Smooth muscle cell (in vitro differentiated cells): ENCODE measurements at regions not wholly inside any gene's neighbourhood (a gene's known extent, or its start where the extent isn't known, plus 50 kb on each side); places are given as distances from the start of the nearest gene placed in this dataset.

Source experiments
- DNase-seq: peaks from one replicate; lab custom pipeline; 2025; ENCODE audit not compliant: unreplicated experiment; lab: John Stamatoyannopoulos, UW
- H2AFZ ChIP-seq: fragments of 200-600 bp; sonication (generic); 2 replicates; pipeline ENCODE4 v1.6.0; 2016; ENCODE audit warnings: antibody characterized with exemption, low read depth, mild to moderate bottlenecking
- H3F3A ChIP-seq: fragments of 200-600 bp; sonication (generic); 2 replicates; pipeline ENCODE4 v1.6.0; 2017; ENCODE audit warnings: antibody characterized with exemption, low read depth
- H3K27ac ChIP-seq: fragments of 200-600 bp; sonication (generic); 2 replicates; pipeline ENCODE4 v1.5.1; 2016; ENCODE audit warnings: low read depth, mild to moderate bottlenecking
- H3K27me3 ChIP-seq: fragments of 200-600 bp; sonication (generic); 2 replicates; pipeline ENCODE4 v1.6.1; 2016; ENCODE audit warnings: low read depth, mild to moderate bottlenecking
- H3K36me3 ChIP-seq: fragments of 200-600 bp; sonication (generic); 2 replicates; pipeline ENCODE4 v1.5.1; 2016; ENCODE audit warnings: low read depth
- H3K4me1 ChIP-seq: fragments of 200-600 bp; sonication (generic); 2 replicates; pipeline ENCODE4 v1.5.1; 2016; ENCODE audit warnings: low read depth
- H3K4me2 ChIP-seq: fragments of 200-600 bp; sonication (generic); 2 replicates; pipeline ENCODE4 v1.6.0; 2016; ENCODE audit warnings: mild to moderate bottlenecking
- H3K4me3 ChIP-seq: fragments of 200-600 bp; sonication (generic); 2 replicates; pipeline ENCODE4 v1.5.1; 2016; ENCODE audit warnings: mild to moderate bottlenecking
- H3K79me2 ChIP-seq: fragments of 200-600 bp; sonication (generic); 2 replicates; pipeline ENCODE4 v1.6.0; 2016; ENCODE audit warnings: low read depth, mild to moderate bottlenecking
- H3K9ac ChIP-seq: fragments of 200-600 bp; sonication (generic); 2 replicates; pipeline ENCODE4 v1.6.0; 2016; ENCODE audit warnings: low read depth
- H3K9me3 ChIP-seq: fragments of 200-600 bp; sonication (generic); replicated peaks from 2 replicates; pipeline ENCODE4 v1.5.1; 2016; ENCODE audit warnings: low read depth
- H4K20me1 ChIP-seq: fragments of 200-600 bp; sonication (generic); 2 replicates; pipeline ENCODE4 v1.6.0; 2016; ENCODE audit warnings: low read depth
- WGBS: methylation state at CpG from one replicate; pipeline ENCODE4 v1.1.7; 2016; ENCODE audit warnings: low lambda C conversion rate; 5-methylcytosine and 5-hydroxymethylcytosine counted together
- TF ChIP-seq, protein P1 (sequence below): fragments of 200-600 bp; sonication (generic); IDR thresholded peaks from 2 replicates; pipeline ENCODE4 v1.5.1; 2017; ENCODE audit warnings: borderline replicate concordance, mild to moderate bottlenecking, antibody characterized with exemption; ENCODE audit not compliant: insufficient read depth, poor library complexity, severe bottlenecking

DNA sequence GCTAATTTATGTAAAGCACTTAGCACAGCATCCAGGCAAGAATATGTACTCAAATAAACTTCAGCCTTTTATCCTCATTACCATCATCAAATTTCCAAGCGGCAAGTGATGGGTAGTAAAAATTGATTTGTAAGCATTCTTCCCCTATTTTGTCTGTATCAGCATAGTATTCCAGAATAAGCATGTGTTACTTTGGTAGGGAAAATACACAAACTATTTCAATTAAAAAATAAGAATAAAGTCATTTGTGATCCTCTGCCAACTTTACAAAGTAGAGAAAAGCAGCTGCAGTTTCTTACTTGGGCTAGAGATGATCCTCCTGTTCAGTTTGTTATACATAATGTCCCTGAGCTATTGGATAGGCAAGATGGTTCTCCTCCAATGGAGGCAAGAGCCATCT, 493.2 kb downstream of the ZEB2 start:
- H2AFZ ChIP-seq, result no peak overlapping the region
- no peaks in the 10 kb centered on the region for H4K20me1 ChIP-seq
- H3K4me1 ChIP-seq, result no peaks in the 10 kb centered on the region
- H3K27me3 ChIP-seq, result no peaks in the 10 kb centered on the region
- H3K9me3 ChIP-seq, result no peaks in the 10 kb centered on the region
- H3K4me3 ChIP-seq, result no peak overlapping the region
- H3K4me2 ChIP-seq, result no peak overlapping the region
- no peak overlapping the region for H3K9ac ChIP-seq
- H3F3A ChIP-seq, result no peaks in the 10 kb centered on the region
- DNase-seq, result no peak
- WGBS, result 93% methylated on average over 1 of the region's 1 CpG
- H3K36me3 ChIP-seq, result peaks cover 2% of the 10 kb centered on the region
- TF ChIP-seq, protein P1, sequence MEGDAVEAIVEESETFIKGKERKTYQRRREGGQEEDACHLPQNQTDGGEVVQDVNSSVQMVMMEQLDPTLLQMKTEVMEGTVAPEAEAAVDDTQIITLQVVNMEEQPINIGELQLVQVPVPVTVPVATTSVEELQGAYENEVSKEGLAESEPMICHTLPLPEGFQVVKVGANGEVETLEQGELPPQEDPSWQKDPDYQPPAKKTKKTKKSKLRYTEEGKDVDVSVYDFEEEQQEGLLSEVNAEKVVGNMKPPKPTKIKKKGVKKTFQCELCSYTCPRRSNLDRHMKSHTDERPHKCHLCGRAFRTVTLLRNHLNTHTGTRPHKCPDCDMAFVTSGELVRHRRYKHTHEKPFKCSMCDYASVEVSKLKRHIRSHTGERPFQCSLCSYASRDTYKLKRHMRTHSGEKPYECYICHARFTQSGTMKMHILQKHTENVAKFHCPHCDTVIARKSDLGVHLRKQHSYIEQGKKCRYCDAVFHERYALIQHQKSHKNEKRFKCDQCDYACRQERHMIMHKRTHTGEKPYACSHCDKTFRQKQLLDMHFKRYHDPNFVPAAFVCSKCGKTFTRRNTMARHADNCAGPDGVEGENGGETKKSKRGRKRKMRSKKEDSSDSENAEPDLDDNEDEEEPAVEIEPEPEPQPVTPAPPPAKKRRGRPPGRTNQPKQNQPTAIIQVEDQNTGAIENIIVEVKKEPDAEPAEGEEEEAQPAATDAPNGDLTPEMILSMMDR, result no peak
- no peak overlapping the region for H3K27ac ChIP-seq
- no peaks in the 10 kb centered on the region for H3K79me2 ChIP-seq

DNA sequence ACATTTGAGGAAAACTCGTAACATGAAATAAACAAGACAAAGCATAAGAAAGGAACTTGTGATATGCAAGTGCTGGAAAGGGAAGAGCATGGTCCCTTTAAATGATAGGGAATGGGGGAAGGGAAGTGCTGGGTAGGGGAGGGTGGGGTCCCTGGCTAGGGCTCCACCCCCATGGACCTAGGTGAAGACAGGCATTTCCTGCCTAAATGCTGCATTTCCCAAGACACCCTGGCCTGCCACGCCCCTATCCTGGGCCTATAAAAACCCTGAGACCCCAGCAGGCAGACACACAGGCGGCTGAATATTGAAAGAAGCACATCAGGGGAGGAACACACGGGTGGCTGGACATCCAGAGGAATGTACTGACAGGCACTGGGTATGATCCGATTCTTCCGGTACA, 499.9 kb downstream of the ZEB2 start:
- WGBS, result 82% methylated on average over 6 of the region's 6 CpGs
- H3K9me3 ChIP-seq, result no peaks in the 10 kb centered on the region
- no peak overlapping the region for H2AFZ ChIP-seq
- no peak overlapping the region for H3K4me2 ChIP-seq
- H4K20me1 ChIP-seq, result no peaks in the 10 kb centered on the region
- TF ChIP-seq, protein P1, result no peak
- no peak overlapping the region for H3K4me3 ChIP-seq
- H3K4me1 ChIP-seq, result no peaks in the 10 kb centered on the region
- H3K27ac ChIP-seq, result no peak overlapping the region
- no peak for DNase-seq
- H3K27me3 ChIP-seq, result no peaks in the 10 kb centered on the region
- H3K79me2 ChIP-seq, result no peaks in the 10 kb centered on the region
- peaks cover 7% of the 10 kb centered on the region for H3K36me3 ChIP-seq
- H3F3A ChIP-seq, result no peaks in the 10 kb centered on the region
- H3K9ac ChIP-seq, result no peak overlapping the region

DNA sequence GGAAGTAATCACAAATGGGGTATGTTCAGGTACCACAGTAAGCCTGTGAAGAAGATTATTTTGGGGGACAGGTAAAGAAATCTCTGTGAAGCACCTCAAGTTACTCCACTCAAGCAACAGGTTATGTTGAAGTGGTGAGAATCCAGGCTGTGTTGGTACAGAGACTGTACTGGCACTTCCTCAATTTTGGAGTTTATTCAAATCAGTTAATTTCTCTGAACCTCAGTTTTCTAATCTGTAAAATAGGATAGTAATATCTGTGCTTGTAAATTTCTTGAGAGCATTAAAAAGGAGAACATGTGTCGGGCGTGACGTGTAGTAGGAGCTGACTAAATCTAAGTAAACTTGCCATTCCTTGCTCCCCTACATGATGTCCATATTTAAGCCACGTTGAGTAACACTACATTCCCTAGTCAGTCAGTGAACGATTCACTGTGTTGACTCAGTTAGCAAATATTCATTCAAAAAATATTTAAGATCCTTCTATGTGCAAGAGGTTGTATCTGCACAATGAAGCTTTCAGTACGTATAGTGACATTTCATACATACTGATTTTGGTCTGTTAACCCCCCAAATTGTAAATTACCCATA, 504.2 kb downstream of the ZEB2 start:
- H3K36me3 ChIP-seq, result no peaks in the 10 kb centered on the region
- no peak overlapping the region for H2AFZ ChIP-seq
- TF ChIP-seq, protein P1, result no peak
- no peaks in the 10 kb centered on the region for H3K79me2 ChIP-seq
- no peaks in the 10 kb centered on the region for H3K27me3 ChIP-seq
- no peaks in the 10 kb centered on the region for H3F3A ChIP-seq
- no peak overlapping the region for H3K4me2 ChIP-seq
- no peaks in the 10 kb centered on the region for H3K4me1 ChIP-seq
- no peak overlapping the region for H3K4me3 ChIP-seq
- H4K20me1 ChIP-seq, result no peaks in the 10 kb centered on the region
- H3K9ac ChIP-seq, result no peak overlapping the region
- H3K9me3 ChIP-seq, result no peaks in the 10 kb centered on the region
- WGBS, result 44% methylated on average over 6 of the region's 6 CpGs
- DNase-seq, result no peak
- H3K27ac ChIP-seq, result peak overlapping the region; percentile 70

GRCh38 chr2:144015036-144015435, 504.9 kb downstream of the ZEB2 start:
- H3K4me2 ChIP-seq, result peak overlapping the region; percentile 50
- no peaks in the 10 kb centered on the region for H3K36me3 ChIP-seq
- H3K4me1 ChIP-seq, result no peaks in the 10 kb centered on the region
- H3K4me3 ChIP-seq, result no peak overlapping the region
- TF ChIP-seq, protein P1, result no peak
- no peaks in the 10 kb centered on the region for H3K79me2 ChIP-seq
- DNase-seq, result no peak
- H3K27ac ChIP-seq, result peak overlapping the region; percentile 70
- no peaks in the 10 kb centered on the region for H3K27me3 ChIP-seq
- no peaks in the 10 kb centered on the region for H4K20me1 ChIP-seq
- H3K9me3 ChIP-seq, result no peaks in the 10 kb centered on the region
- WGBS, result 60% methylated on average over 3 of the region's 3 CpGs
- no peak overlapping the region for H2AFZ ChIP-seq
- no peak overlapping the region for H3K9ac ChIP-seq
- H3F3A ChIP-seq, result no peaks in the 10 kb centered on the region
